ENCODE measurements at regions not wholly inside any gene's neighbourhood (a gene's known extent, or its start where the extent isn't known, plus 50 kb on each side); places are given as distances from the start of the nearest gene placed in this dataset.

DNA sequence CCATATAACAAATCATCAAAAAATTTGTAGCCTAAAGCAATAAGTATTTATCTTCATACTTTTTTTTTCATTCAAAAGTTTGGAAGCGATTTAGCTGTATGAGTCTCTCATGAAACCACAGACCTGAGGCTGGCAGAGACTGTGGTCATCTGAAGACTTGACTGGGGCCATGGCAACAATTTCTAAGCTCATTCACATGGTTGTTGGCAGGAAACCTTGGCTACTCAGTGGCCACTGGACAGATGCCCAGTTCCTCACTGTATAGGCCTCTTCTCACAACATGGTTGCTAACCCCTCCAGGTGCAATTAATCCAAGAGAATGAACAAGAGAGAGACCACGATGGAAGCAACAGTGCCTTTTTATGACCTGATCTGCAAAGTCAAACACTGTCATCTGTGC is 235.9 kb downstream of the BTBD3 start:
- TF ChIP-seq, protein P1, sequence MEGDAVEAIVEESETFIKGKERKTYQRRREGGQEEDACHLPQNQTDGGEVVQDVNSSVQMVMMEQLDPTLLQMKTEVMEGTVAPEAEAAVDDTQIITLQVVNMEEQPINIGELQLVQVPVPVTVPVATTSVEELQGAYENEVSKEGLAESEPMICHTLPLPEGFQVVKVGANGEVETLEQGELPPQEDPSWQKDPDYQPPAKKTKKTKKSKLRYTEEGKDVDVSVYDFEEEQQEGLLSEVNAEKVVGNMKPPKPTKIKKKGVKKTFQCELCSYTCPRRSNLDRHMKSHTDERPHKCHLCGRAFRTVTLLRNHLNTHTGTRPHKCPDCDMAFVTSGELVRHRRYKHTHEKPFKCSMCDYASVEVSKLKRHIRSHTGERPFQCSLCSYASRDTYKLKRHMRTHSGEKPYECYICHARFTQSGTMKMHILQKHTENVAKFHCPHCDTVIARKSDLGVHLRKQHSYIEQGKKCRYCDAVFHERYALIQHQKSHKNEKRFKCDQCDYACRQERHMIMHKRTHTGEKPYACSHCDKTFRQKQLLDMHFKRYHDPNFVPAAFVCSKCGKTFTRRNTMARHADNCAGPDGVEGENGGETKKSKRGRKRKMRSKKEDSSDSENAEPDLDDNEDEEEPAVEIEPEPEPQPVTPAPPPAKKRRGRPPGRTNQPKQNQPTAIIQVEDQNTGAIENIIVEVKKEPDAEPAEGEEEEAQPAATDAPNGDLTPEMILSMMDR (IDR thresholded peaks at IDR 0.05; ENCODE audit: extremely low read depth in 1 of 2, insufficient read depth in 1 of 2, low read depth in 1 of 2, low read length in 2 of 2), result no peak
- TF ChIP-seq POLR2AphosphoS5 (IDR thresholded peaks at IDR 0.05; ENCODE audit: insufficient read depth, low read depth, low read length), result no peak
